ENCODE measurements at regions not wholly inside any gene's neighbourhood (a gene's known extent, or its start where the extent isn't known, plus 50 kb on each side); places are given as distances from the start of the nearest gene placed in this dataset.

DNA sequence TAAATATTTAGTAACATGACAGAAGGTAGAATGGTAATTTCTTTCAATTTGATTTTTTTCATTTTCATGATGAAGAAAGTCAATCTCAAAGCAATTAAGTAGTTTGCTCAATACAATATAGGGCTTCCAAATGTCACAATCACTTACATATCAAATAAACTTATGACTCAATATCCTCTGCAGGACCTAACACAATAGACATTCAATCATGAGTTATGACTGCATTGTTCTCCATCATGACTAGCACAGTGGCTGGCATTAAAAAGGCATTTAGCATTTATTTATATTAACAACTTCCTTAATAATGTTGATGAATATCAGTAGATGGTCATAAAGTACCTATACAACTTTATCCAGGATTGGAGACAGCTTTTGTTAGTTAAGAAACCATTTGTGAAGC, 1499.6 kb downstream of the EFNA5 start:
- Histone ChIP-seq H3K9ac (no peak overlapping the region), H3K27ac (no peak overlapping the region), H3K9me3 (no peaks in the 10 kb centered on the region), H3K36me3 (no peaks in the 10 kb centered on the region), H4K20me1 (no peaks in the 10 kb centered on the region), H3K4me1 (no peaks in the 10 kb centered on the region), H3K4me2 (no peak overlapping the region), H3K4me3 (no peak overlapping the region), H3K27me3 (no peaks in the 10 kb centered on the region)
- no peak for TF ChIP-seq Cebpa-rat (IDR thresholded peaks at IDR 0.05)

GRCh38 chr5:106167766-106168165, 1503.0 kb downstream of the EFNA5 start:
- Histone ChIP-seq H3K9ac (no peak overlapping the region), H3K4me1 (no peaks in the 10 kb centered on the region), H3K27me3 (no peaks in the 10 kb centered on the region), H3K36me3 (no peaks in the 10 kb centered on the region), H3K9me3 (no peaks in the 10 kb centered on the region), H3K4me2 (no peak overlapping the region), H4K20me1 (no peaks in the 10 kb centered on the region), H3K27ac (no peak overlapping the region), H3K4me3 (no peak overlapping the region)
- no peak for TF ChIP-seq Cebpa-rat (IDR thresholded peaks at IDR 0.05)

GRCh38 chr5:106163233-106163632, 1507.5 kb downstream of the EFNA5 start:
- H3K4me3 ChIP-seq = no peak overlapping the region
- no peaks in the 10 kb centered on the region for H3K36me3 ChIP-seq
- no peaks in the 10 kb centered on the region for H3K27me3 ChIP-seq
- no peak overlapping the region for H3K27ac ChIP-seq
- H3K9ac ChIP-seq = no peak overlapping the region
- TF ChIP-seq Cebpa-rat (IDR thresholded peaks at IDR 0.05) = no peak
- H4K20me1 ChIP-seq = no peaks in the 10 kb centered on the region
- H3K4me1 ChIP-seq = no peaks in the 10 kb centered on the region
- no peak overlapping the region for H3K4me2 ChIP-seq
- H3K9me3 ChIP-seq = no peaks in the 10 kb centered on the region

DNA sequence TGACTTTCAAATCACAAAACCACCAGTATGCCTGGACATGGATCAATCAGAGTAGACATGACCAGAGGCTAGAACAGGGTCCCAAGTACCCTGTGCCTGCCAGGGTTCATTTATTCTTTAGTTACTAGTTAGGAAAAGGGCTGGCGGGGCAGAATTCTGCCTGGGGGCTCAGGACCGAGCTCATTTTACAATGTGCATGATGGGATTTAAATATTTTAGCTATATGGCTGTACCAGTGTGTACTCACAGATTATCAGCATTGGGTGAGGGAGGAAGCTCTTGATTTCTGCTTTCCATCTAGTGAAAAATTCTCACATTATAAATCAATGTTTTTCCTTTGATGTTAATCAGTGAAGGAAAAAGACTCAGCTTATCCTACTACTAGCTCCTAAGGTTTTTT, 1511.1 kb downstream of the EFNA5 start:
- TF ChIP-seq Cebpa-rat (IDR thresholded peaks at IDR 0.05) = no peak
- H3K4me3 ChIP-seq = no peak overlapping the region
- H4K20me1 ChIP-seq = no peaks in the 10 kb centered on the region
- no peaks in the 10 kb centered on the region for H3K4me1 ChIP-seq
- no peaks in the 10 kb centered on the region for H3K9me3 ChIP-seq
- H3K27me3 ChIP-seq = no peaks in the 10 kb centered on the region
- no peak overlapping the region for H3K4me2 ChIP-seq
- H3K36me3 ChIP-seq = no peaks in the 10 kb centered on the region
- no peak overlapping the region for H3K9ac ChIP-seq
- no peak overlapping the region for H3K27ac ChIP-seq

DNA sequence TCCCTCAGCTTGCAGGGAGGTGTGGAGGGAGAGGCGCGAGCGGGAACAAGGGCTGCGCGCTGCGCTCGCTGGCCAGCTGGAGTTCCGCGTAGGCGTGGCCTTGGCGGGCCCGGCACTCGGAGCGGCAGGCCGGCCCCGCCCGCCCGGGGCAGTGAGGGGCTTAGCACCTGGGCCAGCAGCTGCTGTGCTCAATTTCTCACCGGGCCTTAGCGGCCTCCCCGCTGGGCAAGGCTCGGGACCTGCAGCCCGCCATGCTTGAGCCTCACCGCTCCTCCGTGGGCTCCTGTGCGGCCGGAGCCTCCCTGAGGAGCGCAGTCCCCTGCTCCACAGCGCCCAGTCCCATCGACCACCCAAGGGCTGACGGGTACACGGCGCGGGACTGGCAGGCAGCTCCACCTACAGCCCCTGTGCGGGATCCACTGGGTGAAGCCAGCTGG, 1516.4 kb downstream of the EFNA5 start:
- Histone ChIP-seq H3K4me3 (no peak overlapping the region), H4K20me1 (no peaks in the 10 kb centered on the region), H3K9ac (no peak overlapping the region), H3K4me1 (no peaks in the 10 kb centered on the region), H3K36me3 (no peaks in the 10 kb centered on the region), H3K27ac (no peak overlapping the region), H3K9me3 (peaks cover 7% of the 10 kb centered on the region; the same call in 1 of the 2 replicates), H3K27me3 (no peaks in the 10 kb centered on the region), H3K4me2 (no peak overlapping the region)
- no peak for TF ChIP-seq Cebpa-rat (IDR thresholded peaks at IDR 0.05)

DNA sequence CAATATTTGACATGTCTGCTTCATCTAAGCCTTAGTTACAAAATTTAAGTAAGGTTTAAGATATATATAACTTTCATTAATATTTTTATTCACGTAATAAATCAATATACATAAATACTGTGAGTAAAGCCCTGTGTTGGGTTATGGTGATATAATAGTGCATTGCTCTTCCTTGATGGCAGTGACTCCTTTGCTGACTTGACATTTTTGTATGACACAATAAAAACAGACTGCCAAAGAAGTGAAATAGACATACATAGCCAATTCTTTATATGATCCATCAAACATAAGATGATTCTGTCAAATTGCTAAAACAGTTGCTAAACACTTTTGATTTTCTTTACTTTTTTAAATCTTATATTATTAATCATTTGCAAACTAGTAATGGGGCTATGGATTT, 1518.2 kb downstream of the EFNA5 start:
- no peak overlapping the region for H3K9ac ChIP-seq

GRCh38 chr5:106142116-106142515, 1528.6 kb downstream of the EFNA5 start:
- no peaks in the 10 kb centered on the region for H4K20me1 ChIP-seq
- H3K4me3 ChIP-seq = no peak overlapping the region
- no peaks in the 10 kb centered on the region for H3K9me3 ChIP-seq
- no peak overlapping the region for H3K9ac ChIP-seq
- no peak for TF ChIP-seq Cebpa-rat (IDR thresholded peaks at IDR 0.05)
- no peak overlapping the region for H3K27ac ChIP-seq
- no peak overlapping the region for H3K4me2 ChIP-seq
- H3K4me1 ChIP-seq = no peaks in the 10 kb centered on the region
- no peaks in the 10 kb centered on the region for H3K36me3 ChIP-seq
- no peaks in the 10 kb centered on the region for H3K27me3 ChIP-seq

More for the DNA sequence above, 1518.2 kb downstream of the EFNA5 start:
- H3K27me3 ChIP-seq = no peaks in the 10 kb centered on the region
- no peak overlapping the region for H3K4me2 ChIP-seq
- H3K4me1 ChIP-seq = no peaks in the 10 kb centered on the region
- no peak for TF ChIP-seq Cebpa-rat (IDR thresholded peaks at IDR 0.05)
- H3K4me3 ChIP-seq = no peak overlapping the region
- H3K36me3 ChIP-seq = no peaks in the 10 kb centered on the region
- no peaks in the 10 kb centered on the region for H4K20me1 ChIP-seq
- H3K27ac ChIP-seq = no peak overlapping the region
- peaks cover 7% of the 10 kb centered on the region; the same call in 1 of the 2 replicates for H3K9me3 ChIP-seq

DNA sequence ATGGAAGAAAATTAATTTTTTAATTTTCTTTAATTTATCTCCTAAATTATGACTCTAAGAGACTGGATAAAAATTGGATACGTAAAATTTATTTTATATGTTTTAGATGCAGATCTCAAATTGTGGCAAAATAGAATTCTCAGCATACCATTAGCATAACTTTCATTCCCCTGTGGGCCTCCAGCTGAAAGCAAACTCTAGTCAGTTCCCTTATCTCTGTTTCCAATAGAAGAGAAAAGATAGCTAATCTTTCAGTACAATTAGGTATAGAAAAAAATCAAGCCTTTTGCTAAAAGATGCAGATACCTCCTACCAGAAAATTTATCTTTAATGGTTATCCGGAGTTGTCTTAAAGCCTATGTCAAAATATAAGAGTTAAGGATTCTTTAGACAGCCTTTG, 1530.6 kb downstream of the EFNA5 start:
- Histone ChIP-seq H3K36me3 (no peaks in the 10 kb centered on the region), H3K9ac (no peak overlapping the region), H3K27ac (no peak overlapping the region), H3K4me2 (no peak overlapping the region), H3K27me3 (no peaks in the 10 kb centered on the region), H4K20me1 (no peaks in the 10 kb centered on the region), H3K4me1 (no peaks in the 10 kb centered on the region), H3K4me3 (no peak overlapping the region), H3K9me3 (no peaks in the 10 kb centered on the region)
- TF ChIP-seq Cebpa-rat (IDR thresholded peaks at IDR 0.05) = no peak

- H3K9me3 ChIP-seq = no peaks in the 10 kb centered on the region
- H3K27me3 ChIP-seq = no peaks in the 10 kb centered on the region
- no peak for TF ChIP-seq Cebpa-rat (IDR thresholded peaks at IDR 0.05)
- no peaks in the 10 kb centered on the region for H4K20me1 ChIP-seq
- no peaks in the 10 kb centered on the region for H3K36me3 ChIP-seq
- H3K4me1 ChIP-seq = no peaks in the 10 kb centered on the region
- no peak overlapping the region for H3K27ac ChIP-seq
- no peak overlapping the region for H3K4me3 ChIP-seq
- H3K4me2 ChIP-seq = no peak overlapping the region
- no peak overlapping the region for H3K9ac ChIP-seq
Measured at GRCh38 chr5:106136061-106136460, 1534.7 kb downstream of the EFNA5 start.

DNA sequence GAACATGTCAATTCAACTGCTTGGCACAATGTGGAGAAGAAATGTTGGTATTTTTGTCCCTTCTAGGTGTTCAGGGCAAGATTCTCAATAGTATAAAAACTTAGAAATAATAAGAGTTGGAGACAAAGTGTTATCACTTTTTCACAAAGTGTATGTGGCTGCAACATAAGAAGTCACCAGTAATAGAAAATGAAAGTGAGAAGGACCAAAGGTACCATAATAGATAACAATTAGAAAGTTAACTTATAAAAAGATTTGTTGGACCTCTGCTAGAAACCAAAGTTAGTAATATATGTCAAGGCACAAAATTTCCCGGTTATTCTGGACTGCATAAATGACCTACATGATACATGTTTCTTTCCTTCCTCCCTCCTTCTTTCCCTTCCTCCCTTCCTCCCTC, 1535.3 kb downstream of the EFNA5 start:
- Histone ChIP-seq H3K9me3 (no peaks in the 10 kb centered on the region), H3K27me3 (no peaks in the 10 kb centered on the region), H3K4me3 (no peak overlapping the region), H3K4me2 (no peak overlapping the region), H3K9ac (no peak overlapping the region), H3K4me1 (no peaks in the 10 kb centered on the region), H3K27ac (no peak overlapping the region), H4K20me1 (no peaks in the 10 kb centered on the region), H3K36me3 (no peaks in the 10 kb centered on the region)
- TF ChIP-seq Cebpa-rat (IDR thresholded peaks at IDR 0.05) = no peak

DNA sequence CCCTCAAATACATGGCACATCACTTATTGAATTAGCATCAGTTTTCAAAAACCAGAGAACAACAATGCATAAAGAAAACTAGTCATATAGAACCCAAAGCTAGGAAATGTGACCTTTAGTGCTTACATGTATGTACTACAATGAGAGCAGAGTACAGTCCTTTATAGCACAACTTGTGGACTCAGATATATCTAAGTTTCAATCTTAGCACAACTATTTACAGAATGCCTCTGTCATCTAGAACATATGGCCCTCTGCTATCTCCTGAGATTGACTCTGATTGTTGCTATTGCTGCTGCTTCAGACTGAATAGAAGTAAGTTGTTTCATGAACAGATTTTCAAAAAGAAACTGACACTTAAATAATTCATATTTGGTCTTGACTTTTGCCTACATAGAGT, 1536.2 kb downstream of the EFNA5 start:
- Histone ChIP-seq H3K4me3 (no peak overlapping the region), H3K27me3 (no peaks in the 10 kb centered on the region), H4K20me1 (no peaks in the 10 kb centered on the region), H3K4me1 (no peaks in the 10 kb centered on the region), H3K9ac (no peak overlapping the region), H3K4me2 (no peak overlapping the region), H3K36me3 (no peaks in the 10 kb centered on the region), H3K9me3 (no peaks in the 10 kb centered on the region), H3K27ac (no peak overlapping the region)
- TF ChIP-seq Cebpa-rat (IDR thresholded peaks at IDR 0.05) = no peak
